ENCODE measurements at regions not wholly inside any gene's neighbourhood (a gene's known extent, or its start where the extent isn't known, plus 50 kb on each side); places are given as distances from the start of the nearest gene placed in this dataset.

DNA sequence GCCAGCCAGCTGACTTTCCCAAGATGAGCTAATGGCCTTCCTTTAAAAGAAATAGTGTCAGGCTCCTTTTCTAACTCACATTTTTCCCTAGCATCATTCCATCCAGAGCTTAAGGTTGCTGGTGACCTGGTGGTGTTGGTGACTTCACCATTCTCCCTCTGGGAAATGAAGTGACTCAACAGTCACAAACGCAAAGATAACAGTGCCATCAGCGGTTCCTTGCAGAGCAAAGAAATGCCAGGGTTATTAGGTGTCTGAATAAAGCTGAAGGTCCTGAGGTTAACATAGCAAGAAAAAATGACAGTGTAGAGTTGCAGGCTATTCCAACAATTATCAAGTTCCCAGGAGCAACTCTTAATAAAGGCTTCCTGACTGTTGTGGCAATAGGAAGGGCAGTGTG is 111.8 kb upstream of the SLC44A1 start:
- TF ChIP-seq POLR2AphosphoS5 (IDR thresholded peaks at IDR 0.05) (no peak), POLR2A (IDR thresholded peaks at IDR 0.05) (no peak), EP300 (IDR thresholded peaks at IDR 0.05) (no peak)
- TF ChIP-seq, protein P1, sequence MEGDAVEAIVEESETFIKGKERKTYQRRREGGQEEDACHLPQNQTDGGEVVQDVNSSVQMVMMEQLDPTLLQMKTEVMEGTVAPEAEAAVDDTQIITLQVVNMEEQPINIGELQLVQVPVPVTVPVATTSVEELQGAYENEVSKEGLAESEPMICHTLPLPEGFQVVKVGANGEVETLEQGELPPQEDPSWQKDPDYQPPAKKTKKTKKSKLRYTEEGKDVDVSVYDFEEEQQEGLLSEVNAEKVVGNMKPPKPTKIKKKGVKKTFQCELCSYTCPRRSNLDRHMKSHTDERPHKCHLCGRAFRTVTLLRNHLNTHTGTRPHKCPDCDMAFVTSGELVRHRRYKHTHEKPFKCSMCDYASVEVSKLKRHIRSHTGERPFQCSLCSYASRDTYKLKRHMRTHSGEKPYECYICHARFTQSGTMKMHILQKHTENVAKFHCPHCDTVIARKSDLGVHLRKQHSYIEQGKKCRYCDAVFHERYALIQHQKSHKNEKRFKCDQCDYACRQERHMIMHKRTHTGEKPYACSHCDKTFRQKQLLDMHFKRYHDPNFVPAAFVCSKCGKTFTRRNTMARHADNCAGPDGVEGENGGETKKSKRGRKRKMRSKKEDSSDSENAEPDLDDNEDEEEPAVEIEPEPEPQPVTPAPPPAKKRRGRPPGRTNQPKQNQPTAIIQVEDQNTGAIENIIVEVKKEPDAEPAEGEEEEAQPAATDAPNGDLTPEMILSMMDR (IDR thresholded peaks at IDR 0.05), result no peak

All from upper lobe of left lung (tissue), 4 donors.